Body of pancreas (tissue), 4 donors: ENCODE measurements at regions not wholly inside any gene's neighbourhood (a gene's known extent, or its start where the extent isn't known, plus 50 kb on each side); places are given as distances from the start of the nearest gene placed in this dataset.

Experiments used
- POLR2A ChIP-seq, 3 donors: fragments of 450-650 bp; IDR thresholded peaks; one replicate each; pipeline ENCODE4 v1.6.1; 2016; ENCODE audit warnings: antibody characterized with exemption in 3 of 3, mild to moderate bottlenecking in 2 of 3
- TF ChIP-seq, protein P1 (sequence below), 7 experiments: fragments of 450-650 bp in 4 of 7; fragments of 200-600 bp in 3 of 7; sonication (generic) in 3 of 7; IDR thresholded peaks; one replicate each; pipeline ENCODE4 v1.5.1; 2016 to 2019; ENCODE audit warnings: antibody characterized with exemption in 7 of 7

GRCh38 chr15:35871812-35872211 is 325.8 kb upstream of the DPH6 start:
- no peak for TF ChIP-seq POLR2A (IDR thresholded peaks at IDR 0.05)
- TF ChIP-seq, protein P1, sequence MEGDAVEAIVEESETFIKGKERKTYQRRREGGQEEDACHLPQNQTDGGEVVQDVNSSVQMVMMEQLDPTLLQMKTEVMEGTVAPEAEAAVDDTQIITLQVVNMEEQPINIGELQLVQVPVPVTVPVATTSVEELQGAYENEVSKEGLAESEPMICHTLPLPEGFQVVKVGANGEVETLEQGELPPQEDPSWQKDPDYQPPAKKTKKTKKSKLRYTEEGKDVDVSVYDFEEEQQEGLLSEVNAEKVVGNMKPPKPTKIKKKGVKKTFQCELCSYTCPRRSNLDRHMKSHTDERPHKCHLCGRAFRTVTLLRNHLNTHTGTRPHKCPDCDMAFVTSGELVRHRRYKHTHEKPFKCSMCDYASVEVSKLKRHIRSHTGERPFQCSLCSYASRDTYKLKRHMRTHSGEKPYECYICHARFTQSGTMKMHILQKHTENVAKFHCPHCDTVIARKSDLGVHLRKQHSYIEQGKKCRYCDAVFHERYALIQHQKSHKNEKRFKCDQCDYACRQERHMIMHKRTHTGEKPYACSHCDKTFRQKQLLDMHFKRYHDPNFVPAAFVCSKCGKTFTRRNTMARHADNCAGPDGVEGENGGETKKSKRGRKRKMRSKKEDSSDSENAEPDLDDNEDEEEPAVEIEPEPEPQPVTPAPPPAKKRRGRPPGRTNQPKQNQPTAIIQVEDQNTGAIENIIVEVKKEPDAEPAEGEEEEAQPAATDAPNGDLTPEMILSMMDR (IDR thresholded peaks at IDR 0.05): no peak
